GM18873 (cell line): ENCODE measurements at regions not wholly inside any gene's neighbourhood (a gene's known extent, or its start where the extent isn't known, plus 50 kb on each side); places are given as distances from the start of the nearest gene placed in this dataset.
"Not testable (repeated sequence)": the region's sequence is repeated elsewhere in the genome, so short reads cannot be mapped to it uniquely, and the experiment has no call there.

Source experiments
- ATAC-seq: cut with Tn5 transposase; IDR thresholded peaks from one replicate; pipeline ENCODE4 v1.9.1; 2021; ENCODE audit warnings: mild to moderate bottlenecking, moderate library complexity, moderate number of reproducible peaks; ENCODE audit not compliant: unreplicated experiment, low FRiP score

GRCh38 chr6:168815229-168815628 is 374.2 kb downstream of the SMOC2 start:
- no peak for ATAC-seq

- no peak for ATAC-seq
These were observed 367.2 kb downstream of the SMOC2 start for GRCh38 chr6:168808232-168808631.

- no peak for ATAC-seq
These were observed 363.3 kb downstream of the SMOC2 start for GRCh38 chr6:168804331-168804730.

- no peak for ATAC-seq
These were observed 362.9 kb downstream of the SMOC2 start for GRCh38 chr6:168803874-168804273.

- ATAC-seq: no peak
These were observed 358.1 kb downstream of the SMOC2 start for GRCh38 chr6:168799067-168799466.

- no peak for ATAC-seq
These were observed 355.1 kb downstream of the SMOC2 start for GRCh38 chr6:168796106-168796505.

GRCh38 chr6:168795611-168796010 is 354.6 kb downstream of the SMOC2 start:
- ATAC-seq: not testable (repeated sequence)

GRCh38 chr6:168794491-168794890 is 353.5 kb downstream of the SMOC2 start:
- no peak for ATAC-seq

- no peak for ATAC-seq
These were observed 352.7 kb downstream of the SMOC2 start for GRCh38 chr6:168793649-168794048.

- ATAC-seq: no peak
These were observed 350.9 kb downstream of the SMOC2 start for GRCh38 chr6:168791917-168792316.

GRCh38 chr6:168789699-168790098 is 348.7 kb downstream of the SMOC2 start:
- ATAC-seq: no peak

GRCh38 chr6:168785720-168786511 is 344.9 kb downstream of the SMOC2 start:
- no peak for ATAC-seq

GRCh38 chr6:168784426-168784825 is 343.4 kb downstream of the SMOC2 start:
- no peak for ATAC-seq

- ATAC-seq: no peak
These were observed 342.7 kb downstream of the SMOC2 start for GRCh38 chr6:168783720-168784119.

GRCh38 chr6:168782187-168782751 is 341.3 kb downstream of the SMOC2 start:
- no peak for ATAC-seq

- ATAC-seq: no peak
These were observed 337.2 kb downstream of the SMOC2 start for GRCh38 chr6:168778201-168778600.

GRCh38 chr6:168774381-168774780 is 333.4 kb downstream of the SMOC2 start:
- ATAC-seq: no peak

GRCh38 chr6:168773788-168774187 is 332.8 kb downstream of the SMOC2 start:
- ATAC-seq: no peak

GRCh38 chr6:168765752-168766151 is 324.8 kb downstream of the SMOC2 start:
- ATAC-seq: no peak

- no peak for ATAC-seq
These were observed 315.1 kb downstream of the SMOC2 start for GRCh38 chr6:168756009-168756634.

- ATAC-seq: no peak
These were observed 305.7 kb downstream of the SMOC2 start for GRCh38 chr6:168746643-168747042.

GRCh38 chr6:168746013-168746412 is 305.0 kb downstream of the SMOC2 start:
- no peak for ATAC-seq
